HCT116 (cell line): ENCODE measurements at regions not wholly inside any gene's neighbourhood (a gene's known extent, or its start where the extent isn't known, plus 50 kb on each side); places are given as distances from the start of the nearest gene placed in this dataset.
"Not testable (repeated sequence)": the region's sequence is repeated elsewhere in the genome, so short reads cannot be mapped to it uniquely, and the experiment has no call there.

ENCODE experiments used
- ATAC-seq: fragments of 200-7000 bp; cut with Tn5 transposase; 2 replicates; pipeline ENCODE4 v1.9.1; 2020; ENCODE audit warnings: mild to moderate bottlenecking, moderate library complexity
- BruUV-seq: library from RNA; stranded (reverse); fragments of 400-500 nt; replicated peaks from 2 replicates; lab custom pipeline; 2021; lab: Mats Ljungman, UMichigan
- CTCF ChIA-PET: fragments of 300-600 bp; sonication (Branson Sonifier 250); formaldehyde crosslinking; loops from one replicate; lab custom pipeline; 2021; ENCODE audit warnings: antibody characterized with exemption; lab: Charles Lee
- POLR2A ChIA-PET: fragments of 300-600, 350-600 bp; sonication (Branson Sonifier 250); formaldehyde crosslinking; loops from one replicate; lab custom pipeline; 2021; ENCODE audit warnings: antibody characterized with exemption; lab: Charles Lee
- RAD21 ChIA-PET, 2 experiments: fragments of 300-600 bp; sonication (Branson Sonifier 250); formaldehyde crosslinking; loops; one replicate each; lab custom pipeline; 2023; ENCODE audit warnings: low total read pairs in 2 of 2; ENCODE audit not compliant: uncharacterized antibody in 2 of 2, unreplicated experiment in 2 of 2, low non-redundant PET in 1 of 2; lab: Charles Lee
- DNase-seq: peaks from one replicate; pipeline ENCODE4 v3.0.0-alpha.2; 2010; ENCODE audit warnings: low read depth, low spot score
- H2AFZ ChIP-seq: fragments of 200-600 bp; shearing (Covaris generic), sonication (generic); 2 replicates; pipeline ENCODE4 v1.6.1; 2017; ENCODE audit warnings: low read depth, mixed run types, mixed read lengths, antibody characterized with exemption, low read length; ENCODE audit not compliant: poor library complexity, severe bottlenecking
- H3K27ac ChIP-seq: 2 replicates; pipeline ENCODE4 v1.5.1; 2012; ENCODE audit warnings: low read depth, low read length
- H3K27me3 ChIP-seq: fragments of 200-600 bp; sonication (generic); 2 replicates; pipeline ENCODE4 v1.6.1; 2016; ENCODE audit warnings: mixed run types, low read length, mixed read lengths; ENCODE audit not compliant: insufficient read depth
- H3K36me3 ChIP-seq, 2 experiments: fragments of 200-500 bp in 1 of 2; fragments of 200-600 bp in 1 of 2; sonication (Bioruptor generic) in 1 of 2; sonication (generic) in 1 of 2; 2 replicates each; pipeline versions ENCODE4 v1.5.1 to v1.6.1; 2014 to 2016; ENCODE audit warnings: low read length in 2 of 2, inconsistent platforms in 1 of 2, mixed read lengths in 1 of 2, mixed run types in 1 of 2; ENCODE audit not compliant: insufficient read depth in 2 of 2, control insufficient read depth in 1 of 2
- H3K4me1 ChIP-seq, 2 experiments: fragments of 200-600 bp in 1 of 2; sonication (generic) in 1 of 2; 2 replicates each; pipeline versions ENCODE4 v1.5.1 to v1.6.1; 2012 to 2017; ENCODE audit warnings: low read length in 2 of 2, inconsistent platforms in 1 of 2, mild to moderate bottlenecking in 1 of 2, mixed read lengths in 1 of 2, mixed run types in 1 of 2, moderate library complexity in 1 of 2; ENCODE audit not compliant: insufficient read depth in 2 of 2, control insufficient read depth in 1 of 2
- H3K4me2 ChIP-seq: fragments of 200-600 bp; sonication (generic); 2 replicates; pipeline ENCODE4 v1.6.1; 2017; ENCODE audit warnings: mixed run types, low read length, mixed read lengths
- H3K4me3 ChIP-seq, 2 experiments: fragments of 200-600 bp in 1 of 2; sonication (generic) in 1 of 2; replicated peaks in 1 of 2; 2 replicates each; pipeline ENCODE4 v1.5.1; 2011 to 2016; ENCODE audit warnings: low read length in 2 of 2, control low read depth in 1 of 2, low read depth in 1 of 2, mild to moderate bottlenecking in 1 of 2, mixed read lengths in 1 of 2, mixed run types in 1 of 2
- H3K79me2 ChIP-seq: fragments of 200-600 bp; sonication (generic); 2 replicates; pipeline ENCODE4 v1.6.1; 2017; ENCODE audit warnings: mild to moderate bottlenecking, mixed run types, low read length, moderate library complexity, mixed read lengths; ENCODE audit not compliant: insufficient read depth
- H3K9ac ChIP-seq: fragments of 200-600 bp; sonication (generic); 2 replicates; pipeline ENCODE4 v1.6.1; 2016; ENCODE audit warnings: low read length, mixed read lengths
- H3K9me2 ChIP-seq: fragments of 200-600 bp; sonication (generic), shearing (Covaris generic); 2 replicates; pipeline ENCODE4 v1.6.1; 2017; ENCODE audit warnings: mixed run types, mild to moderate bottlenecking, moderate library complexity; ENCODE audit not compliant: insufficient read depth
- H3K9me3 ChIP-seq, 2 experiments: fragments of 200-500 bp in 1 of 2; fragments of 200-600 bp in 1 of 2; sonication (Bioruptor generic) in 1 of 2; sonication (generic) in 1 of 2; 2 replicates each; pipeline ENCODE4 v1.6.1; 2014 to 2017; ENCODE audit warnings: low read length in 2 of 2, mixed read lengths in 2 of 2, inconsistent platforms in 1 of 2, low read depth in 1 of 2, mild to moderate bottlenecking in 1 of 2, mixed run types in 1 of 2, moderate library complexity in 1 of 2; ENCODE audit not compliant: control insufficient read depth in 1 of 2, insufficient read depth in 1 of 2
- H4K20me1 ChIP-seq: fragments of 200-600 bp; sonication (generic), shearing (Covaris generic); 2 replicates; pipeline ENCODE4 v1.6.1; 2017; ENCODE audit warnings: mixed run types, mild to moderate bottlenecking, moderate library complexity; ENCODE audit not compliant: insufficient read depth
- ATF3 ChIP-seq: IDR thresholded peaks from 2 replicates; pipeline ENCODE4 v1.6.1; 2012
- EGR1 ChIP-seq: IDR thresholded peaks from 2 replicates; pipeline ENCODE4 v1.6.1; 2012; ENCODE audit warnings: low read depth
- ELF1 ChIP-seq: IDR thresholded peaks from 2 replicates; pipeline ENCODE4 v1.6.1; 2012; ENCODE audit warnings: low read depth, borderline replicate concordance
- EZH2phosphoT487 ChIP-seq: fragments of 200-600 bp; IDR thresholded peaks from 2 replicates; pipeline ENCODE4 v1.6.1; 2018; ENCODE audit warnings: antibody characterized with exemption, borderline replicate concordance
- JUND ChIP-seq: IDR thresholded peaks from 2 replicates; pipeline ENCODE4 v1.6.1; 2012
- MAX ChIP-seq: IDR thresholded peaks from 2 replicates; pipeline ENCODE4 v1.6.1; 2012
- intact Hi-C: fragments of 100-400 bp; cut with micrococcal nuclease; formaldehyde crosslinking; loops from 2 replicates; pipeline ENCODE4 v1.10.0; 2022

DNA sequence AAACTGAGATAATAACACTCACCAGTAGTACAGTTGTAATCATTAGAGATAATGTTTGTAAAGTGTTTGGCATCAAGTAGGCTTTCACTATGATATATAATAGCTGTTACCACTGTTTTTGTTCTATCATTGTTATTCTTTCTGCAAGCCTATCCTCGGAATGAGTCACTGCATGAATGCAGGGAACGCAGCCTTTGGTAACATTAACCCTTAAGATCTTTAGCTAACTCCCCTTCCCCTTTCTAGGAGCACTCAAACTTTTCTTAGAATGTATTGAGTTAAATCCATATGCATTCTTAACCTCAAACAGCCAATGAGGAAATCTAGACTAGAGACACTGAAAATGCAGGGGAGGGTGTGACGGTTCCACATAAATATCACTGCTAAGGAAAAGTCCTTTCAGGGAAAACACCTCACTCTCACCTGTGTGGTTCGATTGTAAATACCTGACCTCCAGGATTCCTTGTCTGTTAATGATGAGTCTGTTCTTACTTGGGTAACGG lies 467.3 kb downstream of the SETD4 start:
- Histone ChIP-seq H3K9ac (no peak overlapping the region), H3K4me1 (peaks cover 7 to 14% of the 10 kb centered on the region in 2 experiments), H3K79me2 (no peaks in the 10 kb centered on the region), H3K9me2 (no peaks in the 10 kb centered on the region), H3K4me2 (peak overlapping the region; percentile 23; the same call in 1 of the 2 replicates), H4K20me1 (no peaks in the 10 kb centered on the region), H3K9me3 (no peaks in the 10 kb centered on the region), H3K4me3 (no peak overlapping the region), H2AFZ (no peak overlapping the region), H3K27ac (peak overlapping the region; percentile 17; the same call in 1 of the 2 replicates), H3K27me3 (no peaks in the 10 kb centered on the region), H3K36me3 (no peaks in the 10 kb centered on the region)
- RAD21 ChIA-PET: no interaction called here
- CTCF ChIA-PET: no interaction called here
- intact Hi-C loops: no loop called here
- DNase-seq: no peak
- BruUV-seq: no TSS peak
- ATAC-seq: peak; percentile 50; the same call in 1 of the 2 replicates
- POLR2A ChIA-PET: no interaction called here
- TF ChIP-seq ATF3: no peak
- TF ChIP-seq EZH2phosphoT487: no peak
- TF ChIP-seq MAX: no peak
- no peak for TF ChIP-seq ELF1
- TF ChIP-seq JUND: no peak
- no peak for TF ChIP-seq EGR1

DNA sequence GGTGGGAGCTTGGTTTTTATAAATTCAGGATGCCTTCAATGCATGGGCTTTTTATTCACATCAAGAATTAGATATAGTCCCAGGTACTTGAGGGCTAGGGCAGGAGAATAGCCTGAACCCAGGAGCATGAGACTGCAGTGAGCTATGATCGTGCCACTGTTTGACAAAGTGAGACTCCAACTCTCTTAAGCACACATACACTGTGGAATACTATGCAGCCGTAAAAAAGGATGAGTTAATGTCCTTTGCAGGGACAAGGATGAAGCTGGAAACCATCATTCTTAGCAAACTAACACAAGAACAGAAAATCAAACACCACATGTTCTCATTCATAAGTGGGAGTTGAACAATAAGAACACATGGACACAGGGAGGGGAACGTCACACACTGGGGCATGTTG lies 470.0 kb downstream of the SETD4 start:
- BruUV-seq, CTCF ChIA-PET, H3K4me2 ChIP-seq, H3K4me3 ChIP-seq, H4K20me1 ChIP-seq, H3K27ac ChIP-seq, H3K79me2 ChIP-seq, H3K9ac ChIP-seq, H2AFZ ChIP-seq, intact Hi-C loops, H3K9me3 ChIP-seq, ATAC-seq, RAD21 ChIA-PET, POLR2A ChIA-PET, H3K9me2 ChIP-seq, H3K27me3 ChIP-seq, DNase-seq, H3K36me3 ChIP-seq: not testable (repeated sequence)
- peaks cover 18 to 23% of the 10 kb centered on the region in 2 experiments for H3K4me1 ChIP-seq
